GM19025 (cell line): ENCODE measurements at regions not wholly inside any gene's neighbourhood (a gene's known extent, or its start where the extent isn't known, plus 50 kb on each side); places are given as distances from the start of the nearest gene placed in this dataset.

ENCODE experiments used
- ATAC-seq: cut with Tn5 transposase; IDR thresholded peaks from one replicate; pipeline ENCODE4 v1.9.1; 2021; ENCODE audit warnings: mild to moderate bottlenecking, low read depth, moderate library complexity; ENCODE audit not compliant: unreplicated experiment

DNA sequence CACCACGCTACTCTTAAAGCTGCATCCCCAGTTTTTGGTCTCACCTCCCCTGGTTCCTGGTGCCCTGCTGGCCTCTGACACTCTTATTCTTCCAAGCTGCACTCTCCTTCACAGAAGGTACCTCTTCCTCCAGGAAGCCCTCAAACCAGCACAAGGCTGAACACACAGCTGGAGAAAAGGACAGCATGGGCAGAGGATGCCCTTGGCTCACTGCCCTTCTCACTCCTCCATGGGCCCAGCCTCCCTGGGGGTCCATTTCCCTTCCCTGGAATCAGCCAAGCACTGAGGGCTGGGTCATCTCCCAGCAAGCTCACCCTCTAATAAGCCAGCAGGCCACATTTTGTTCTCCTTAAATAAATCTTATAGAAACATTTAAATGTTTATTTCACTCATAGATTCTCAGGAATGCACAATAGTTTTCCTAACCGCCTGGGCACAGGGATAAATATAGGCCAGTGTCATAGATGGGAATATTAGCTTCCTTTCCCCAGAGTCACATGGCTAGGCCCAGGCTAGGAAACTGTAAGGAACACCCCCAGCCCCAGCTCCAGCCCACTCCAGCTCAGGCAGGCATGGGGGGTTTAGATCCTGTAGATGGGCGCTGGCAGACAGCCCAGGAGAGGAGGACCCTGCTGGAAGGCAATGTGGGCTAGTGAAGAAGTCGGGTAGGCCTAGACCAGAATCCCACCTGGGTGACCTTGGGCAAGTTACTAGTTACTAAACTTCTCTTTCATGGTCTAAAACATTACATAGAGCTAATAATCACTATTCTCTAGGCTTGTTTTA is 51.5 kb downstream of the IRAG1 start:
- ATAC-seq: no peak

DNA sequence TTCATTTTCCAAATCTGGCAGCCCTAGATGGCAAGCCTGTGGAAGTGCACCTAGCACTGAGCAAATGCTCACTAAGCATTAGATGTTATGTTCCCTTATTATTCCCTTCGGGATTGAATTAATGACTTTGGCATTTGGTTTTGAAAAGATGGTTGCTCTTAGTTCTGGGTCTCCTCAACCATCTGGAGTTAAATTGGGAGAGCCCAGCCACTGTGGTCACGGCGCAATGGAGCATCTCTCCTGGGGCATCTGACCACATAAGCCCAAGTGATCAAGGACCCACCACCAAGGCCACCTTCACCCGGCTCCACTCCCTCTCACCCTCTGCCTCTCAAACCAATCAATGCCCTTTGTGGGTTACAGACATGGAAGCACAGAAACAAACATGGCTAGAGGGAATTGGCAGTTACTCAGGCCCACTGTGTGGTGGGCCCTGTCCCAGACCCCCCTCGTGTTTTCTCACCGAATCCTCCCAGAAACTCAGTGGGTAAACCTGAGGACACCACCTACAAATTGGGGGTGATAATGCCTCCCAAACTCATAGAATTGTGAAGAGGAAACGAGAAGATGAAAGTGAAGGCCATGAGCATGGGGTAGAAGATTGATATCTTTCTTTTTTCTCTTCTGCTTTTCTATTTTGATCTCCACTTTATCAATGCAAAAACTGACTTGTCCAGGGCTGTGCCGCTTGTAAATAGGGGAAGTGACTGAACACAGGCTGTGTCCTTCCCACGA is 52.2 kb downstream of the IRAG1 start:
- ATAC-seq: peak; percentile 78

DNA sequence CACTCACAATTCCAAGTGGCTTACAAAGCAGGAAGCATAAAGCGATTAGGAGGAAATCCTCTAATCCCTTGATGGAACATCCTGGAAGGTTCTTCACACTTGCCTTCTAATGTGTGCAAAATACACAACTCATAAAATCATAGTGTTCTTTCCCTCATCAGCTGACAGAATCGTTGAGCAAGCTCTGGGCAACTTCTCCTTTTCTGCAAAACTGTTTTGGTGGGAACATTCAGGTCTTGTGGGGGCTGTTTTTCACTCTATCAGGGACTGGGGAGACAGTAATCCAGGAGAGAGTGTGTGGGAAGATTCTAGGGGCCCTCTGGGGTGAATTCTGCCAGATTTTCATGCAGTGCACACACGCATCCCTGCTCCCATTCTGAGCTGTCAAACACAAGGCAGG is 53.2 kb downstream of the IRAG1 start:
- no peak for ATAC-seq

DNA sequence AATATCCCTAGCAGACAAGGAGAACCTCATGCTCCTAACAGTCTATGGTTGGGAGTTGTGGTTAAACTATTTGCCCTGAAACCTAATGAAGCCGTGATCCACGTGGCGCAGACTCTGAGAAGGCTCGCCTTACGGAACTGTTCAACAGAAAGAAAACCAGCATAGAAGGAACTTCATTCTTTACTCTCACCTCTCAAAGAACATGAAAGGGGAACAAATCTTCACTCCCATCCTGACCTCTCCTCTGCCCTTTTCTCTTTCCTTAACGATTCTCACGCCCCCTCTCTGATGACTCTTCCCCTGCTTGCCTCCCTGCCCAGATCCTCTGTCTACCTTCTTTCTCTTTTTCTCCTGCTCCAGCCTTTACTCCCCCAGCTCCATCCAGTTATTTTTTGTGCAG is 54.2 kb downstream of the IRAG1 start:
- ATAC-seq: no peak

DNA sequence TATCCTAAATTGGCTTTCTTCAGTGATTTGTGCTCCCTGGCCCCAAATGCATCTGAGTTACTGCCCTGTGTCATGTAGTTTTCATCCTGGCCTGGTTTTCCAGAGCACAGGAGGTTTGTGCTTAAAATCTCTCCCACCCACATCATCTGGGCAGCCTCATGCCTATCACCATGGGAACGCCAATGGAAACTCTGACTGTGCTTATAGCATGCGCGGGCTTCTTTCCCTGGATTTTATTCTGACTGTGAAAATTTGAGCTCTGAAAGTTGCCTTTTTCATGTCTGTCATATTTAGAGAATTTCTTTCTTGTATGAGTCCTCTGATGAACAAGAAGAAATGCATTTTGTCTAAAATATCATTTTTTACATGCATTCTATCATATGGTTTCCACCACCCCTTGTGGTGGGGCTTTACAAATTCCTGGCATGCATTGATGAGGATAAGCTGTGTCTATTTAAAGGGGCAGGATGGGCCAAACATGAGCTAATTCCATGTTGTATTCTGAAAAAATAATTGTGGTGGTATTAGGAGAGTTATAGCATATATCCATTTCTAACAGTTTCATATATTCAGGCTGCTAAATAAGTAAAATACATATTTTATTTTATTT is 55.1 kb downstream of the IRAG1 start:
- no peak for ATAC-seq

DNA sequence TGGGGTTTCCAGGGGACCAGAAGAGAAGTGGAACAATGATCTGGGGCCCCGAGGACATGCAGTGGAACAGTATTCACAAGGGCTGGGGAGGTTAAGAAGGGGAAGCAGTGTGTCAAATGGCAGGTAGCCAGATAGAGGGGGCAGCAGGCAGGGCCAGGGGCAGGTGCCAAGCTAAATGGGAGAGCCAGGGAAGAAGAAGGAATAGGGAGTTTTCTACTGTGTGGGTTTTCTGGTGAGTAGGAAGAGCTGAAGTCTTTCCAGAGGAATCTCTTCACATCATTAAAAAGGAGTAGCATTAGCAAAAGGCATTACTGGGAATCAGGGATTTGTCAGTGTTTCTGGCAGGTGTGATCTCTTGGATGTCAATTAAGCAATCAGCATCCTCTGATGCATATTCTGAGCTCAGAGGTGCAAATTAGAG is 55.8 kb downstream of the IRAG1 start:
- ATAC-seq: no peak

DNA sequence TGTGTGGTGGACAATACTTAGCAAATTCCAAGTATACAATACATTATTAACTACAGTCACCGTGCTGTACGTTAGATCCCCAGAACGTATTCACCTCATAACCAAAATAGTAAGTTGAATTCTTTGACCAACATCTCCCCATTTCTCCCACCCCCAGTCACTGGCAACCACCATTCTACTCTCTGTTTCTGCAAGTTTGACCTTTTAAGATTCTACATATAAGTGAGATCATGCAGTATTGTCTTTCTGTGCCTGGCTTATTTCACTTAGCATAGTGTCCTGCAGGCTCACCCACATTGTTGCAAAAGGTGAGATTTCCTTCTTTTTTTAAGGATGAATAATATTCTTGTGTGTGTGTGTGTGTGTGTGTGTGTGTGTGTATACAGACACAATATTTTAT is 59.1 kb downstream of the IRAG1 start:
- no peak for ATAC-seq

DNA sequence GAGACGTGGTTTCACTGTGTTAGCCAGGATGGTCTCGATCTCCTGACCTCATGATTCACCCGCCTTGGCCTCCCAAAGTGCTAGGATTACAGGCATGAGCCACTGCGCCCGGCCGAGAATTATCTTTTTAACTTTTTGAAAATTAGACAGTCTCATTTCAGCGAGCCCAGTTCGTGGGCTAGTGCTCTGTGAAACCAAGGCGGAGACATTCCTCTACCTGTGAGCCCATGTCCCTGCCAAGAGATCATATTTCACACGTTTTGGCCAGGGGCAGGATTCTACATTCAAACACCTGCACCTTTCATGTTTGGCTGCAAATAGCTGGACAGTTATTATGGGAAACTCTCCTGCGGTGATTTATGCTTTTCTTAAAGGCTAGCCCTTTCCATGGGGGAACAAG is 60.3 kb downstream of the IRAG1 start:
- ATAC-seq: no peak

DNA sequence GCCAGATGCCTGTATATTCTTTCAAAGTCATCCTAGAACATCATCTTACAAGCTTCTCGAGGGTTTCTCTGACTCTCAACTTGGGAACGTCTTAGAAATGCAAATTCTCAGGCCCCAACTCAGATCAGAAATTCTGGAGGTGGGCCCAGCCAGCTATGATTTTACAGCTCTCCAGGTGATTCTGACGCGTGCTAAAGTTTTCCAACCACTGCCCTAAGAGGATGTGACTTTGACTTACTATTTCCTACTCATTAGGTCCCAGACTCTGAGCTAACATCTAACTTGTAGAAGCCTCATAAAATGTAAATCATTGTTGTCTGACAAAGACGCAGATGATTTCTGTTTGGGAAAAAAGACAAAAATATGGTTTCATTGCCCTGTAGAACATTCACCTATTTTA is 61.1 kb downstream of the IRAG1 start:
- no peak for ATAC-seq

DNA sequence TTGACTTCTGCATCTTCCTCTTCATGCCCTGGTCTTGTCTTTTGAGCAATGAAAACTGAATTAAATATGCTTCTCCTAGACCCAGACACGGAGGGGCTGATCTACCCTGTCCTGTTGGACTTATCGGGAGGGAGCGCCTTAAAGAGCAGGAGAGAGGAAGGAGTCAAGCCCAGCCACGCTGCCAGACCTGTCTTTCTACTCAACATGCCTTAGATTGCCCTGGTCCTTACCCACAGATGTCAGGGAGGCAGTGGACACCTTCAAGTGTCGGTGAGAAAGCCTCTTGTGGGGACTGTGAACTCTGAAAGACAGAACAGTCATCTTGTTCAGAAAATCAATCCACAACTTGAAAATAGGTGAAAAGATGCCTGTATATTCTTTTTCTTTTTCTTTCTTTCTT is 61.8 kb downstream of the IRAG1 start:
- no peak for ATAC-seq

DNA sequence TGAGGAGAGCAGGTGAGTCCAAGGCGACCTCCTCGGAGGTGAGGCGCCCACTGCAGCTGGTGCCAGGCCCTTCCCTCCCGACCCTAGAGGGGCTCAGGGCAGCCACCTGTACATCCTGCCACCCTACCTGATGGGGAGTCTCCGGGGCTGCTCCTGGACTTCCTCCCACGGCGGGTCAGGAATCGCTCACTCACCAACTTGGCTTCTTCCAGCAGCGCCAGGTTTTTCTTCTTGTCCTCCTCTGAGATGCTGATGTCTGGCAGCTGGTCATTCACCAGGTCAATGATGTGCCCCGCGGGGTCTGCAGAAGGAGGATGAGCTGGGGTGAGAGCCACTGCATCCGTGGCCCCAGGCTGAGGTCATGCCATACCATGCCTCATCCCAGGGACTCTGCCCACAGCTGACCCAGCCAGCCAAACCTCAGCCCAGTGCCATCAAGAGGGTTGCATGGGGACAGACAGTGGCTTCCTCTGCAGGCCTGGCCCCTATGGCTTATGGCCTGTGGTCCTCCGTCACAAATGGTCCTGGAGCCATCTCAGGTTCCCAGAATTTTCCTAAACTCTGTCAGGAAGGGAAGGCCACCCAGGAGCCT is 61.0 kb upstream of the LYVE1 start:
- ATAC-seq: no peak

DNA sequence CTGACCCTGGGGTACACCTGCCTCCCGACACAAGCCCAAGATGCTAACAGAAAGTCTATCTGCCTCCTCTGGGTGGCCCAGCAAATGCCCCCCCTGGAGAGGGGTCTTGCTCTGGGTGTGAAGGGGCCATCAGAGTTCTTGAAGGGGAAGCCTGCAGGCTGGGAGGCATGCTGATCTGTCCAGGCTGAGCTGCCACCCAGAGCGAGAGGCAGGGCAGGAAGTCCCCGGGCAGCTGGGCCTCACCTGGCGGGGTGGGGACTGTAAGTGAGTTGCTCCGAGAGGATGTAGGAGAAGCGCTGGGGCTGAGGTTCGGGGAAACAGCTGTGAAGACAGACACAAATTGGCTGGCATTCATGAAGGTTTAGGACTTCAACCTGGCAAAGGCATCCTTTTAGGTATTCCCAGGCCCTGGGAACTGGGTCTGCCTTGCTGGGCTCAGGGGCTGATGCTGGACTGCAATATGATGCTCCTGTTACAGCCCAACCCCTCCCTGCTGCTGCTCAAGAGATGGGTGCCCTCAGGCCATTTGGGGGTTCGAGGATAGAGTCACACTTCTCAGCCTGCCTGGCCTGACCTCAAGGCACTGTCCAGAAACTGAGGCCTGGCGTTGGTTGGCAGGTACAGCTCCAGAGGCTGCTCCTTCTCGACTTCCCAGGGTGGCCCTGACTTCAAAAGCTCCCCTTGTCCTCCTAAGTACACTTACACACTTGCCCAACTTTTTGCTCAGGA is 60.2 kb upstream of the LYVE1 start:
- no peak for ATAC-seq

DNA sequence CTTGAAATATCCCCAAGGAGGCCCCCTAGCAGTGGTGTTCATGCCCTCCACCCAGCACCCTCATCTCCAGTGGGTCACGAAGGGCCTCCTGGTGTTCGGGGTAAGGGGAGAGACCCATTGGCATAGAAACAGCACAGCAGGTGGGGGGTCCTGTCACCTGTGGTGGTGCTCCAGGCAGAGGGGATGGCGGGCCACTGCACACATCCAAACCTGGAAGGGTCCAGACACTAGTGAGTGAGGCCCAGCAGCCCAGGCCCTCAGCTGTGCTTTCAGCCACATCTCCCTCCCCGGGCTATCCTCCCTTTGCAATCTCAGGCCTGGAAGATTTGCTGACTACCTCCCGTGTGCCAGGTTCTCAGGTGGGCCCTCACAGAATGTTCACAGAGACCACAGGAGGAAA is 59.4 kb upstream of the LYVE1 start:
- ATAC-seq: no peak

DNA sequence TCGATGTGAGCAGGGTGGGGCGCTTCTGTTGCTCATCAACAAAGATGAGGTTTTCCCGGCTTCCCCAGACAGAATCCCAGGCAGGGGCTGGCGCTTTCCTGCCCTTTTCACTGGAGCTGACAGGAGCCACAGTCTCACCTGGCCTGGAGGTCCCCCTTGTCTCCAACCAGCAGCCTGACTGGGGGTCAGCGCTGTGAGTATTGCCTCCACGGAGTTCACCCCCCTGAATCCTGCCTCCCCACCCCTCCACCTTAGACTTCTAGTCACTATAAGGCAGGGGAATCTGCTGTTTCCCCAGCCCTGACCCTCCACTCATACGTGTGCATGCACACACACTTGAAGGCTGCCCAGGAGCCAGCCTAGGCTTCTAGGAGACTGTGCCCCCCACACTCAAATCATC is 58.8 kb upstream of the LYVE1 start:
- no peak for ATAC-seq

DNA sequence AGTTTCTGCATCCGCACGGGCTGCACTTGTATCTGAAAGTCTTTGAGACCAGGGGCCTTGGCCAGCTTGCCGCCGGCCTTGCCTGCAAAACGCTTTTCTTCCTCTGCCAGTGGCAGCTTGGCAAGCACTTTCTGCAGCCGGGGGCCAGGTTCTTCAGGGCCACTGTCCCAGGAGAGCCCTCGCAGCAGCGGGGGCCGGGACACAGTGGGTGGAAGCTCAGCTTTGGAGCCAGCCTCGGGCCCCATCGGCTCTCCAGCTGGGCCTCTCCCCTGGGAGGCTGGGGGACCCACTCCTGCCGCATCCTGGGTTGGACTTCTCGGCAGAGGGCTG is 57.5 kb upstream of the LYVE1 start:
- no peak for ATAC-seq

DNA sequence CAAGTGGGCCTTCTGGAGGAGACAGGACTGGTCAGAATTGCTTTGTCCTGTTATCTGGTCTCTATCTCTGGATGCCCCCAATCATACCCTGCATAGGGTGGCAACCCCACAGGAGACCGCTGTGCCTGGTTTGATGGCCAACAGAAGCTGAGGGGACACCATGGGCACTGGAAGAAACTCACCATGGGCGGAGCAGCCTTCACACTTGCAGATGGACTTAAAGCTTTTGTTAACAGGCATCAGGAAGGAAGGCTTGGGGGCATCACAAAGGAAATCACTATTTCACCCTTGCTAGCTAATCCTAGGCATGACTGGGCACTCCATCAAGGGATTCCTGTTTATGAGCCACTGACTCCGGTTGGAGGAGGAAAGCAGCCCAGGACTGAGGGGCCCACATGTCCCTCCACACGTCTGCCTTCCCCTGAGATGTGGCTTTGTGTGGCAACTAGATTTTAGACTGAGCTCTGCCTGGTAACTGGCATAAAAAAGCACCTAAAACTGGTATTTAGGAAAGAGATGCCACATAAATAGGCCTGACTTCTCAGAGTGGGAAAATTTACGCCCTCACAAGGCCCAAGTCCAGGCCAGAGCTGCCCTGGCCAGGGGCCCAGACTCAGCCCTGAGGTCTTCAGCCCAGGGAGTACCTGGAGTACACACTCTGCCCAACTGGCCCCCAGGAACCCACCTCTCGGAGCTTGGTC is 57.0 kb upstream of the LYVE1 start:
- ATAC-seq: no peak

DNA sequence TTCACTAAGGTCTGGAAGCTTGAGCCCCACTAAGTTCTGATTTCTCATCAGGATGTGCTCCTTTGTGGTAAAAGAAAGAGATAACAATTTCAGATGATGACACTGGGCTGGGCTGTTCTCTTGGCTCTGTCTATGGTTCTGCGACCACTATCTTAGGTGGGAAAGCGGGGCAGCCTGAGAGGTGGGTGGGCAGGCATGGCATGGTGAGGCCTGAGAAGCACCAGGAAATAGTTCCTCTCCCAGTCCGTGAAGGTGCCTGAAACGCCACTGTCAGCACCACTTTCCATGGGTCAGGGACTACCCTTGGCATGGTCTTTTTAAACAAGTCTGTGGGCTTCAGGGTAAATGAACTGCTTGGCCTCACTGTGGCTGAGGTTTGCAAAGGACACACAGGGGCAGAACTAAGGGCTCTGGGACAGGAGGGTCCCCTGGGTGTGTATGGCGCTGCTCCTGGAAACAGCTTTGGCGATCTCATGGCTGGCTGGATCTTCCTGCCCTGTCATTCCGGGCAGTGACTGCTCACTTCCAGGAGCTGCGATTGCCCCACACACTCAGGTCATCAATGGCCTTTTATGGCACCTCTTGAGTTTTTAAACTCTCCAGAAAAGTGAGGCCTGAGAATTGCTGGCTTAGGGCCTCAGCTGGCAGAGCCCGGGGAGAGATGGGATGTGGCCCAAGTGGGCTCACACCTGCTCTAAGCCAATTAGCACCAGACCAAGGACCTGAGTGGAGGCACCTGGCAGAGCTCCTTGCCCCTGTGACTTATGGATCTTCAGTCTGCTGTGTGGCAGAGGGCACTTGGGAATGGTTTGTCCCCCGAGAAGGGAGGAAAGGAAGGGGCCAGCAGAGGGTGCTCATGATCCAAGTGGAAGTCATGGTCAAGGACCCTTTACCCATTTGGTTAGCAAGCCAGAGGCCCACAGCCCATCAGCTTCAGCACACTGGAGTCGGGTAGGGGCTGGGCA is 55.6 kb upstream of the LYVE1 start:
- ATAC-seq: no peak

DNA sequence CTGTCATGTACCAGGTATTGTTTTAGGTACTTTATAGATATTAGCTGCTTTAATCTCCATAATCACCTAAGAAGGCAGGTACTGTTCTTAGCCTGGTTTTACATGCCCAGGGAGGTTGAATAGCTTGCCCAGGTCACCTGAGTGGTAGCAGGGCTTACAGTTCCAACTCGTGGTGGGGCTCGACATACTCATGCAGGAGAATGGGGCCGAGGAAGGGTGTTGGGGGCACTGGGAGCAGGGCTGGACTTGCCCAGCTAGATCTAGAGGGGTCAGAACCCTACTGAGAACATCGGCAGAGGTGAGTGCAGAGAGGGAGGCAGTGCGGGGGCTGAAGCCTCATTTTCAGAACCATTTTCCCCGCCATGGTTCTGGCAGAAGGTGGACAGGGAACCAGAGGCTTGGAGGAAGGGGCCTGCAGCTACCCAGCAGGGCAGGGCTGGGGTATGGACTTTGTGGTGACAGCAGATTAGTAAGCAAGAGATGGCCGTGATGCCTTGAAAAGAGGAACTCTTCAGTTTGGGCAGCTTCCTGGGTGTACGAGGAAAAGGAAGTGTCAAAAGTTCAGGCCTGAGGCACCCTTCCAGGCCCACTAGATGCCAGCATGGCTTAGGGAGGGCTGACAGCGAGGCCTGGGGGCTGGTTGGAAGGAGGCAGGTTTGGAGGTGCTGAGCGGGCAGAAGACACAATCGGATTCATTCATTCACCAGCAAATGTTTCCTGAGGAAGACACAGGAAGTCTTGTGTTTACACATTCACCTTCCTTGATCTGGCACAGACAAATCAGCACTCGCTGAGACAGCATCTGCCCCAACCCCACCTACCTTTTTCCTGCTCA is 54.7 kb upstream of the LYVE1 start:
- no peak for ATAC-seq
